Ishikawa (cell line): ENCODE measurements at regions not wholly inside any gene's neighbourhood (a gene's known extent, or its start where the extent isn't known, plus 50 kb on each side); places are given as distances from the start of the nearest gene placed in this dataset.

Experiments
- CEBPB ChIP-seq: IDR thresholded peaks from 2 replicates; pipeline ENCODE4 v1.6.1; 2012
- EP300 ChIP-seq: IDR thresholded peaks from 2 replicates; pipeline ENCODE4 v1.6.1; 2012; ENCODE audit warnings: borderline replicate concordance
- NFIC ChIP-seq: IDR thresholded peaks from 2 replicates; pipeline ENCODE4 v1.6.1; 2012
- RAD21 ChIP-seq: IDR thresholded peaks from 2 replicates; pipeline ENCODE4 v1.6.1; 2012; ENCODE audit warnings: low read depth
- TAF1 ChIP-seq: IDR thresholded peaks from 2 replicates; pipeline ENCODE4 v1.6.1; 2012; ENCODE audit warnings: low read depth, mild to moderate bottlenecking
- TEAD4 ChIP-seq: IDR thresholded peaks from 2 replicates; pipeline ENCODE4 v1.6.1; 2012
- YY1 ChIP-seq: IDR thresholded peaks from 2 replicates; pipeline ENCODE4 v1.6.1; 2012; ENCODE audit warnings: low read depth
- ZBTB7A ChIP-seq: IDR thresholded peaks from 2 replicates; pipeline ENCODE4 v1.6.1; 2012; ENCODE audit warnings: low read depth
- TF ChIP-seq, protein P1 (sequence below): IDR thresholded peaks from 2 replicates; pipeline ENCODE4 v1.6.1; 2012
- TF ChIP-seq, protein P2 (sequence below): IDR thresholded peaks from 2 replicates; pipeline ENCODE4 v1.6.1; 2012; ENCODE audit warnings: low read depth, mild to moderate bottlenecking

GRCh38 chr14:55908106-55908505, 210.1 kb upstream of the PELI2 start:
- TF ChIP-seq, protein P1, sequence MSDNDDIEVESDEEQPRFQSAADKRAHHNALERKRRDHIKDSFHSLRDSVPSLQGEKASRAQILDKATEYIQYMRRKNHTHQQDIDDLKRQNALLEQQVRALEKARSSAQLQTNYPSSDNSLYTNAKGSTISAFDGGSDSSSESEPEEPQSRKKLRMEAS = no peak
- no peak for TF ChIP-seq EP300
- TF ChIP-seq, protein P2, sequence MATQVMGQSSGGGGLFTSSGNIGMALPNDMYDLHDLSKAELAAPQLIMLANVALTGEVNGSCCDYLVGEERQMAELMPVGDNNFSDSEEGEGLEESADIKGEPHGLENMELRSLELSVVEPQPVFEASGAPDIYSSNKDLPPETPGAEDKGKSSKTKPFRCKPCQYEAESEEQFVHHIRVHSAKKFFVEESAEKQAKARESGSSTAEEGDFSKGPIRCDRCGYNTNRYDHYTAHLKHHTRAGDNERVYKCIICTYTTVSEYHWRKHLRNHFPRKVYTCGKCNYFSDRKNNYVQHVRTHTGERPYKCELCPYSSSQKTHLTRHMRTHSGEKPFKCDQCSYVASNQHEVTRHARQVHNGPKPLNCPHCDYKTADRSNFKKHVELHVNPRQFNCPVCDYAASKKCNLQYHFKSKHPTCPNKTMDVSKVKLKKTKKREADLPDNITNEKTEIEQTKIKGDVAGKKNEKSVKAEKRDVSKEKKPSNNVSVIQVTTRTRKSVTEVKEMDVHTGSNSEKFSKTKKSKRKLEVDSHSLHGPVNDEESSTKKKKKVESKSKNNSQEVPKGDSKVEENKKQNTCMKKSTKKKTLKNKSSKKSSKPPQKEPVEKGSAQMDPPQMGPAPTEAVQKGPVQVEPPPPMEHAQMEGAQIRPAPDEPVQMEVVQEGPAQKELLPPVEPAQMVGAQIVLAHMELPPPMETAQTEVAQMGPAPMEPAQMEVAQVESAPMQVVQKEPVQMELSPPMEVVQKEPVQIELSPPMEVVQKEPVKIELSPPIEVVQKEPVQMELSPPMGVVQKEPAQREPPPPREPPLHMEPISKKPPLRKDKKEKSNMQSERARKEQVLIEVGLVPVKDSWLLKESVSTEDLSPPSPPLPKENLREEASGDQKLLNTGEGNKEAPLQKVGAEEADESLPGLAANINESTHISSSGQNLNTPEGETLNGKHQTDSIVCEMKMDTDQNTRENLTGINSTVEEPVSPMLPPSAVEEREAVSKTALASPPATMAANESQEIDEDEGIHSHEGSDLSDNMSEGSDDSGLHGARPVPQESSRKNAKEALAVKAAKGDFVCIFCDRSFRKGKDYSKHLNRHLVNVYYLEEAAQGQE = no peak
- no peak for TF ChIP-seq TAF1
- TF ChIP-seq RAD21 = no peak
- no peak for TF ChIP-seq CEBPB
- no peak for TF ChIP-seq ZBTB7A
- TF ChIP-seq TEAD4 = no peak
- no peak for TF ChIP-seq YY1
- TF ChIP-seq NFIC = no peak
